ENCODE measurements at regions not wholly inside any gene's neighbourhood (a gene's known extent, or its start where the extent isn't known, plus 50 kb on each side); places are given as distances from the start of the nearest gene placed in this dataset.

GRCh38 chr6:168216117-168216516 is 103.5 kb downstream of the DACT2 start:
- intact Hi-C loops (cut with DNase I, micrococcal nuclease), result no loop called here
- no peak for DNase-seq
- no peak for ATAC-seq

- DNase-seq (no peak), ATAC-seq (no peak)
- intact Hi-C loops (cut with DNase I, micrococcal nuclease), result no loop called here
Observed at GRCh38 chr6:168215121-168215808, 104.3 kb downstream of the DACT2 start.

GRCh38 chr6:168214586-168215104 is 104.9 kb downstream of the DACT2 start:
- DNase-seq, result no peak
- ATAC-seq, result no peak
- intact Hi-C loops (cut with DNase I, micrococcal nuclease), result no loop called here

- no peak for DNase-seq
- intact Hi-C loops (cut with DNase I, micrococcal nuclease), result no loop called here
- no peak for ATAC-seq
Observed at GRCh38 chr6:168213121-168213524, 106.5 kb downstream of the DACT2 start.

GRCh38 chr6:168212362-168212761 is 107.2 kb downstream of the DACT2 start:
- DNase-seq (no peak), ATAC-seq (no peak)
- intact Hi-C loops (cut with DNase I, micrococcal nuclease), result no loop called here

- DNase-seq (no peak), ATAC-seq (no peak)
- intact Hi-C loops (cut with DNase I, micrococcal nuclease), result no loop called here
Observed at GRCh38 chr6:168211681-168212080, 107.9 kb downstream of the DACT2 start.

GRCh38 chr6:168210239-168211105 is 109.1 kb downstream of the DACT2 start:
- intact Hi-C loops (cut with DNase I, micrococcal nuclease), result no loop called here
- DNase-seq (no peak), ATAC-seq (no peak)

- no peak for ATAC-seq
- intact Hi-C loops (cut with DNase I, micrococcal nuclease), result no loop called here
- no peak for DNase-seq
Observed at GRCh38 chr6:168209420-168209819, 110.2 kb downstream of the DACT2 start.

- intact Hi-C loops (cut with DNase I, micrococcal nuclease), result no loop called here
- no peak for DNase-seq
- no peak for ATAC-seq
Observed at GRCh38 chr6:168208854-168209253, 110.7 kb downstream of the DACT2 start.

- no peak for ATAC-seq
- DNase-seq, result no peak
- intact Hi-C loops (cut with DNase I, micrococcal nuclease), result no loop called here
Observed at GRCh38 chr6:168208402-168208801, 111.2 kb downstream of the DACT2 start.

GRCh38 chr6:168207421-168208175 is 112.0 kb downstream of the DACT2 start:
- ATAC-seq (no peak), DNase-seq (peak in 1 of 2 donors; percentile 19)
- intact Hi-C loops (cut with DNase I, micrococcal nuclease), result no loop called here

- no peak for ATAC-seq
- intact Hi-C loops (cut with DNase I, micrococcal nuclease), result no loop called here
- DNase-seq, result no peak
Observed at GRCh38 chr6:168206661-168207274, 112.8 kb downstream of the DACT2 start.

- DNase-seq (peak in 1 of 2 donors; percentile 3), ATAC-seq (no peak)
- intact Hi-C loops (cut with DNase I, micrococcal nuclease), result no loop called here
Observed at GRCh38 chr6:168206186-168206585, 113.4 kb downstream of the DACT2 start.

GRCh38 chr6:168201799-168202198 is 117.8 kb downstream of the DACT2 start:
- intact Hi-C loops (cut with DNase I, micrococcal nuclease), result no loop called here
- no peak for DNase-seq
- ATAC-seq, result no peak

- intact Hi-C loops (cut with DNase I, micrococcal nuclease), result no loop called here
- ATAC-seq, result peak; percentile 67
- DNase-seq, result peak in 1 of 2 donors; percentile 42
Observed at GRCh38 chr6:168201383-168201782, 118.2 kb downstream of the DACT2 start.

- no peak for DNase-seq
- intact Hi-C loops (cut with DNase I, micrococcal nuclease), result no loop called here
- no peak for ATAC-seq
Observed at GRCh38 chr6:168200571-168201134, 118.9 kb downstream of the DACT2 start.

- intact Hi-C loops (cut with DNase I, micrococcal nuclease), result no loop called here
- DNase-seq, result no peak
- no peak for ATAC-seq
Observed at GRCh38 chr6:168198302-168199180, 119.5 kb upstream of the FRMD1 start.

Data from left colon (tissue), 2 donors.